Peyer's patch (tissue), 4 donors: ENCODE measurements at regions not wholly inside any gene's neighbourhood (a gene's known extent, or its start where the extent isn't known, plus 50 kb on each side); places are given as distances from the start of the nearest gene placed in this dataset.

Experiments used
- CTCF ChIP-seq, 6 experiments: fragments of 450-650 bp in 4 of 6; fragments of 200-600 bp in 2 of 6; sonication (generic) in 1 of 6; IDR thresholded peaks; one replicate each; pipeline ENCODE4 v1.5.1; 2017 to 2019; ENCODE audit warnings: antibody characterized with exemption in 6 of 6, mild to moderate bottlenecking in 3 of 6, moderate library complexity in 1 of 6
- POLR2A ChIP-seq, 2 donors: fragments of 450-650 bp; IDR thresholded peaks; one replicate each; pipeline ENCODE4 v1.5.1; 2017; ENCODE audit warnings: antibody characterized with exemption in 2 of 2, mild to moderate bottlenecking in 2 of 2, moderate library complexity in 2 of 2

- TF ChIP-seq CTCF (IDR thresholded peaks at IDR 0.05) (no peak), POLR2A (IDR thresholded peaks at IDR 0.05) (no peak)
These were observed 371.8 kb upstream of the RGMB start for GRCh38 chr5:98401656-98402055.
